IPS DF 4.7 (cell line): ENCODE measurements at regions not wholly inside any gene's neighbourhood (a gene's known extent, or its start where the extent isn't known, plus 50 kb on each side); places are given as distances from the start of the nearest gene placed in this dataset.

Experiments
- DNase-seq: peaks from one replicate; pipeline ENCODE4 v3.0.0-alpha.2; 2013; ENCODE audit warnings: low spot score; ENCODE audit errors: extremely low read depth

GRCh38 chr1:88124614-88125013 is 559.5 kb upstream of the PKN2 start:
- DNase-seq = no peak

GRCh38 chr1:88126467-88126866 is 557.6 kb upstream of the PKN2 start:
- no peak for DNase-seq

- DNase-seq = no peak
Measured at GRCh38 chr1:88133991-88134390, 550.1 kb upstream of the PKN2 start.

GRCh38 chr1:88134983-88135921 is 548.8 kb upstream of the PKN2 start:
- DNase-seq = no peak

GRCh38 chr1:88139633-88140032 is 544.4 kb upstream of the PKN2 start:
- DNase-seq = no peak

- no peak for DNase-seq
Measured at GRCh38 chr1:88140325-88140724, 543.7 kb upstream of the PKN2 start.

GRCh38 chr1:88141499-88142074 is 542.5 kb upstream of the PKN2 start:
- DNase-seq = no peak

GRCh38 chr1:88145752-88146151 is 538.3 kb upstream of the PKN2 start:
- DNase-seq = no peak

- no peak for DNase-seq
Measured at GRCh38 chr1:88149686-88150085, 534.4 kb upstream of the PKN2 start.

- no peak for DNase-seq
Measured at GRCh38 chr1:88150330-88150729, 533.7 kb upstream of the PKN2 start.

GRCh38 chr1:88163187-88163586 is 520.9 kb upstream of the PKN2 start:
- DNase-seq = no peak

GRCh38 chr1:88168126-88168525 is 515.9 kb upstream of the PKN2 start:
- no peak for DNase-seq

GRCh38 chr1:88169139-88169538 is 514.9 kb upstream of the PKN2 start:
- DNase-seq = no peak

- DNase-seq = no peak
Measured at GRCh38 chr1:88169939-88170338, 514.1 kb upstream of the PKN2 start.

GRCh38 chr1:88175120-88175630 is 508.9 kb upstream of the PKN2 start:
- DNase-seq = no peak

GRCh38 chr1:88175631-88176226 is 508.3 kb upstream of the PKN2 start:
- DNase-seq = no peak

- no peak for DNase-seq
Measured at GRCh38 chr1:88179943-88180342, 504.1 kb upstream of the PKN2 start.

- DNase-seq = peak; percentile 80
Measured at GRCh38 chr1:88180449-88181108, 503.5 kb upstream of the PKN2 start.

- DNase-seq = no peak
Measured at GRCh38 chr1:88186911-88187310, 497.2 kb upstream of the PKN2 start.

- no peak for DNase-seq
Measured at GRCh38 chr1:88188038-88188437, 496.0 kb upstream of the PKN2 start.

- DNase-seq = no peak
Measured at GRCh38 chr1:88189525-88189924, 494.5 kb upstream of the PKN2 start.

GRCh38 chr1:88191917-88192316 is 492.2 kb upstream of the PKN2 start:
- DNase-seq = no peak
